ENCODE measurements at regions not wholly inside any gene's neighbourhood (a gene's known extent, or its start where the extent isn't known, plus 50 kb on each side); places are given as distances from the start of the nearest gene placed in this dataset.
"Not testable (repeated sequence)": the region's sequence is repeated elsewhere in the genome, so short reads cannot be mapped to it uniquely, and the experiment has no call there.

GRCh38 chr12:70008944-70009343 lies 183.9 kb downstream of the MYRFL start:
- DNase-seq, result no peak

- DNase-seq, result no peak
Observed at GRCh38 chr12:70011353-70011752, 186.3 kb downstream of the MYRFL start.

GRCh38 chr12:70013016-70013415 lies 188.0 kb downstream of the MYRFL start:
- DNase-seq, result not testable (repeated sequence)

- DNase-seq, result no peak
Observed at GRCh38 chr12:70028515-70028914, 203.5 kb downstream of the MYRFL start.

- no peak for DNase-seq
Observed at GRCh38 chr12:70028918-70029317, 203.9 kb downstream of the MYRFL start.

- DNase-seq, result no peak
Observed at GRCh38 chr12:70031046-70031445, 206.0 kb downstream of the MYRFL start.

- DNase-seq, result no peak
Observed at GRCh38 chr12:70032076-70032475, 207.0 kb downstream of the MYRFL start.

GRCh38 chr12:70033310-70033709 lies 208.3 kb downstream of the MYRFL start:
- no peak for DNase-seq

- no peak for DNase-seq
Observed at GRCh38 chr12:70040141-70040540, 203.1 kb upstream of the CNOT2 start.

- DNase-seq, result no peak
Observed at GRCh38 chr12:70042675-70043074, 200.6 kb upstream of the CNOT2 start.

- no peak for DNase-seq
Observed at GRCh38 chr12:70043490-70044138, 199.6 kb upstream of the CNOT2 start.

- DNase-seq, result no peak
Observed at GRCh38 chr12:70044167-70044566, 199.1 kb upstream of the CNOT2 start.

- no peak for DNase-seq
Observed at GRCh38 chr12:70045036-70045435, 198.2 kb upstream of the CNOT2 start.

GRCh38 chr12:70045514-70045913 lies 197.7 kb upstream of the CNOT2 start:
- DNase-seq, result no peak

GRCh38 chr12:70048521-70049250 lies 194.5 kb upstream of the CNOT2 start:
- DNase-seq, result no peak

GRCh38 chr12:70049596-70050360 lies 193.5 kb upstream of the CNOT2 start:
- no peak for DNase-seq

- DNase-seq, result no peak
Observed at GRCh38 chr12:70052476-70052875, 190.8 kb upstream of the CNOT2 start.

- DNase-seq, result no peak
Observed at GRCh38 chr12:70052931-70053497, 190.2 kb upstream of the CNOT2 start.

- no peak for DNase-seq
Observed at GRCh38 chr12:70059373-70059772, 183.9 kb upstream of the CNOT2 start.

- DNase-seq, result no peak
Observed at GRCh38 chr12:70060634-70061033, 182.6 kb upstream of the CNOT2 start.

GRCh38 chr12:70068743-70069142 lies 174.5 kb upstream of the CNOT2 start:
- DNase-seq, result no peak

- no peak for DNase-seq
Observed at GRCh38 chr12:70069221-70070105, 173.8 kb upstream of the CNOT2 start.

Data from stimulated activated naive CD4-positive, alpha-beta T cell (primary cell).